GM12878 (cell line): ENCODE measurements at regions not wholly inside any gene's neighbourhood (a gene's known extent, or its start where the extent isn't known, plus 50 kb on each side); places are given as distances from the start of the nearest gene placed in this dataset.

Source experiments
- POLR2A ChIP-seq: IDR thresholded peaks from 2 replicates; pipeline ENCODE4 v1.6.1; 2011; ENCODE audit warnings: low read depth, mild to moderate bottlenecking, low read length
- POLR2AphosphoS5 ChIP-seq: IDR thresholded peaks from 2 replicates; pipeline ENCODE4 v1.6.1; 2011; ENCODE audit warnings: mild to moderate bottlenecking, low read length, inconsistent platforms
- TF ChIP-seq, protein P1 (sequence below): fragments of 450-650 bp; IDR thresholded peaks from 2 replicates; pipeline ENCODE4 v1.6.1; 2016; ENCODE audit warnings: mild to moderate bottlenecking
- TF ChIP-seq, protein P2 (sequence below), 3 experiments: IDR thresholded peaks in 2 of 3; conservative IDR thresholded peaks in 1 of 3; 2 replicates each; pipeline ENCODE4 v1.5.1; 2011; ENCODE audit warnings: low read depth in 3 of 3, low read length in 3 of 3, mild to moderate bottlenecking in 3 of 3, control low read depth in 2 of 3, moderate library complexity in 2 of 3, inconsistent platforms in 1 of 3, mixed read lengths in 1 of 3; ENCODE audit not compliant: control insufficient read depth in 2 of 3, insufficient read depth in 1 of 3; ENCODE audit errors: extremely low read depth in 1 of 3

DNA sequence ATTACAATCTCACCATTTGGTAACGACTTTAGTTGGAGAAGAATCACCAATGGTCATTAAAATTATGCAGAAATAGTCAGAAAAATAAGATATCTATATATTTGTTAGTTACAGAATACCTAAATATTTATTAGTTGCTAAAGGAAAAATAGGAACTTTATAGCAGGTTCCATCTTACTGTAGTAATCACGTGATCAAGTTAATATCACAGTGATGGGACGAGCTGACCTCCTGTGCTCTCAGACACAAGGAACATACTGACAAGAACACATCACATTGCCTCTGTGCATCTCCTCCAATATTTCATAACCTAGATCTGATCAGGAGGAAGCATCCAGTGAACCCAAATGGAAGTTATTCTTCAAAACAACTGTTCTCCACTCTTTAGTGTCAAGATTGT is 215.3 kb downstream of the GALR1 start:
- TF ChIP-seq, protein P1, sequence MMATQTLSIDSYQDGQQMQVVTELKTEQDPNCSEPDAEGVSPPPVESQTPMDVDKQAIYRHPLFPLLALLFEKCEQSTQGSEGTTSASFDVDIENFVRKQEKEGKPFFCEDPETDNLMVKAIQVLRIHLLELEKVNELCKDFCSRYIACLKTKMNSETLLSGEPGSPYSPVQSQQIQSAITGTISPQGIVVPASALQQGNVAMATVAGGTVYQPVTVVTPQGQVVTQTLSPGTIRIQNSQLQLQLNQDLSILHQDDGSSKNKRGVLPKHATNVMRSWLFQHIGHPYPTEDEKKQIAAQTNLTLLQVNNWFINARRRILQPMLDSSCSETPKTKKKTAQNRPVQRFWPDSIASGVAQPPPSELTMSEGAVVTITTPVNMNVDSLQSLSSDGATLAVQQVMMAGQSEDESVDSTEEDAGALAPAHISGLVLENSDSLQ = no peak
- TF ChIP-seq, protein P2, sequence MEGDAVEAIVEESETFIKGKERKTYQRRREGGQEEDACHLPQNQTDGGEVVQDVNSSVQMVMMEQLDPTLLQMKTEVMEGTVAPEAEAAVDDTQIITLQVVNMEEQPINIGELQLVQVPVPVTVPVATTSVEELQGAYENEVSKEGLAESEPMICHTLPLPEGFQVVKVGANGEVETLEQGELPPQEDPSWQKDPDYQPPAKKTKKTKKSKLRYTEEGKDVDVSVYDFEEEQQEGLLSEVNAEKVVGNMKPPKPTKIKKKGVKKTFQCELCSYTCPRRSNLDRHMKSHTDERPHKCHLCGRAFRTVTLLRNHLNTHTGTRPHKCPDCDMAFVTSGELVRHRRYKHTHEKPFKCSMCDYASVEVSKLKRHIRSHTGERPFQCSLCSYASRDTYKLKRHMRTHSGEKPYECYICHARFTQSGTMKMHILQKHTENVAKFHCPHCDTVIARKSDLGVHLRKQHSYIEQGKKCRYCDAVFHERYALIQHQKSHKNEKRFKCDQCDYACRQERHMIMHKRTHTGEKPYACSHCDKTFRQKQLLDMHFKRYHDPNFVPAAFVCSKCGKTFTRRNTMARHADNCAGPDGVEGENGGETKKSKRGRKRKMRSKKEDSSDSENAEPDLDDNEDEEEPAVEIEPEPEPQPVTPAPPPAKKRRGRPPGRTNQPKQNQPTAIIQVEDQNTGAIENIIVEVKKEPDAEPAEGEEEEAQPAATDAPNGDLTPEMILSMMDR (IDR thresholded peaks at IDR 0.05 in 2 of 3, conservative IDR thresholded peaks at IDR 0.05 in 1 of 3; ENCODE audit: control insufficient read depth in 2 of 3, extremely low read depth in 1 of 3, insufficient read depth in 1 of 3, low read depth in 3 of 3, low read length in 3 of 3) = no peak
- TF ChIP-seq POLR2A = no peak
- TF ChIP-seq POLR2AphosphoS5 = no peak
